GM21423 (cell line): ENCODE measurements at regions not wholly inside any gene's neighbourhood (a gene's known extent, or its start where the extent isn't known, plus 50 kb on each side); places are given as distances from the start of the nearest gene placed in this dataset.

Source experiments
- ATAC-seq: cut with Tn5 transposase; IDR thresholded peaks from one replicate; pipeline ENCODE4 v1.9.1; 2021; ENCODE audit warnings: mild to moderate bottlenecking, moderate library complexity; ENCODE audit not compliant: unreplicated experiment

DNA sequence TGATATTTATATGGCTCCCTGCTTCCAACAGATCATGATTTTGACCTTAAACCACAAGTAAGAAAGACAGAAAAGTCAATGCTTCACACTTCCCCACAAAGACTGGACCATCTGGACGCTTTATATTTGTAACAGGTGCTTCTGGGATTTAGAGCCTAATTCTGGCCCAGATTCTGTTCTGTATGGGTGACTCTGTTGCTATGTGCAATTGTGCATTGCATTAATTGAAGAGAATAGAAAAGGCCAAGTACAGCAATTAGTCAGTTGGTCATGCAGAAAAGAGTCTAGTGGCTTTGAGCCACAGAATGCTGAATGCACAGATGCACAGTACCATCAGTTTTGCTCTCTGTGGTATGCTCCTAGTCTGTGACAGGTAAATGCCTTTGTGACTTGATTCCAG lies 657.4 kb upstream of the ATXN8OS start:
- no peak for ATAC-seq

GRCh38 chr13:69425235-69425634 lies 682.4 kb upstream of the ATXN8OS start:
- no peak for ATAC-seq

DNA sequence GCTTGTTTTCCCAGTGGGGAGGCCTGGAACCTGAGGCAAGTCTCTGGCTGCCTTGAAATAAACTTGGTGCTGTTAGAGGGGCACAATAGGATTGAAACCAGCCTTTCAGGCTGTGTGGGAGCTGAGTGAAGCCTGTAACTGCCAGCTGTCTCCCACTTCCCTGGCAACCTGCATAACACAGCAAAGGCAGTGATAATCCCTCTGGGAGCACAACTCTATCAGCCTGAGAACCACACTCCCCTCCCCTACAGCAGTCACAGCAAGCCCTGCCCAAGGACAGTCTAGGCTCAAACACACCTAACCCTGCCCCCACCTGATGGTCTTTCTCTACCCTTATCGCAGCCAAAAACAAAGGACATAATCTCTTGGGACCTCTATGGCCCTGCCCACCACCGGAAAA lies 683.8 kb upstream of the ATXN8OS start:
- no peak for ATAC-seq

- ATAC-seq, result no peak
These were observed 689.3 kb upstream of the ATXN8OS start for GRCh38 chr13:69418319-69418718.

DNA sequence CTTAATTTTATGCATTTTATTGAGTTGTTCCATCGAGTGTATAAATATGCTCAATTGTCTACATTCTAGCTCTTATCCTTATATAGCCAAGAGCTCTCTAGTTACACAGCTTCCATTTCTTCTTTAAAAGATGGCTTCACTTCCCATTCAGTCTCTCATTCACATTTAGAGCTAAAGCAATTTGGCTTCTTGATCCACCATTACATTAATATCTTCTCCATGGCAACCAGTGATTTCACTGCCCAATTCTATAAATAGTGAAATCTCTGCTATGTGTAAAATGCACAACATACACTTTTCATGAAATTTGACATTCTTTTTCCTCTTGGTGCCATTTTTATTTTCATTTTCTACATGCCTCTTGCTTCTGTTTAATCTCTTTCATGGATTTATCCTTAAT lies 696.9 kb upstream of the ATXN8OS start:
- no peak for ATAC-seq

GRCh38 chr13:69391756-69392155 lies 715.9 kb upstream of the ATXN8OS start:
- ATAC-seq, result no peak

DNA sequence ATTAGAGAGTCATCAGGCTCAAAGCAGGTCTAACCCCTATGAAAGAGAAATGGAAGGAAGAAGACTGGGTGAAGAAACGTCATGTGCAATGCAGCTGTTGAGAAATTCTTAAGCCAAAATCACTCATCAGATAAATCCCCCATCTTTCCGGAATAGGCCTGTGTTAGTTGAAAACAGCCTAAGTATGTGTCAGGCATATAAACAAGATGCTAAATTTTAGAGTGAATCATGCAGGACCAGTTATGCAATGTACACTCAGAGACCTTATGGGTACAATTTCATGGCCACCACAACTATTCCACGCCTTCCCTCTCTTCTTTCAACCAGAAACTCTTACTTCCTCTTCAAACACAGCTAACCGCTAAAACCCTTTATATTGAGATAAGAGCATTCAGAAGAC lies 717.7 kb upstream of the ATXN8OS start:
- ATAC-seq, result no peak

DNA sequence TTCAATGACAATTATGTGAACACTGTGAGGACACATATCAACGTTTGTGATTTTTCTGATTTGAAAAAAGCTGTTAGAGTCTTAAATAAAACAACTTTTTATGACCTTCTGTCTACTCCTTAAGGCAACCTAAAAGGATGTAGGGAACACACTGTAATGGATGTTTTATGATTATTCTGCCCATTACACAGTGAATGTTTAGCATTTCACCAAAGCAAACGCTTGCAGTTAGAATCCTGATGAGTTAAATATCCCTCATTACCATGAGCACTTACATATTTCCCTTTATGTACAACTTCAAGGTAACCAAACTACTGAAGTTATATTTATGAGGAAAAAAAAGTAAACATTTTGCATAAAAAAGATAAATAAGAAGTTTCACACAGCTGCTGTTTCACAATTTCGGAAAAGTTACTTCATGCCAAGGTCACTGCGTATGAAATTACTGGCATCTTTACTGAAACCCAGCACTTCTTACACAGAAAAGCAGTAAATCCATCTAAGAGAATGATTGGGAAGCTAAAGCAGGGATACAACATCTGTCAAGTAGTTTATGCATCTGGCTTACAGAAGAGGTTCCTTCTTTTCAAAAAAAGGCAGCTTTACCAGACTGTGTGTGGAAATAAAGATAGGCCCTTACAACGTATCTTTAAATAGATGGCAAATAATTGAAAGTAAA lies 733.7 kb upstream of the ATXN8OS start:
- ATAC-seq, result no peak

DNA sequence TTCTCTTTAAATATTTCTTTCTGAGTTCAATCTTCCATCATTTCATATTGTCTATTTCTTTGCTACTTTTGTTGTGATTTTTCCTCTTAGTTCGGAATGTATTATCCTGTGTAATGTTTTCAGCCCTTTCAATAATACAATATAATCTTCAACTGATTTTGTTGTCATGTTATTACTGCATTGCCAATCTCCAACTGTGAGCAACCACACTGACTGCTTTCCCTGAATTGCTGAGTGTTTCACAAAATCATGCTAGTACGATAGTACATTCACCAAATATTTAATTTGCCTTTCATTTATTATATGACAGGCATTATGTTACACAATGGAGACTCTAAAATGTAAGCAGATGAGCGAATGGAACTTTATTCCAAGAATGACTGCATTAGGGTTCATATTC lies 744.3 kb upstream of the ATXN8OS start:
- no peak for ATAC-seq

DNA sequence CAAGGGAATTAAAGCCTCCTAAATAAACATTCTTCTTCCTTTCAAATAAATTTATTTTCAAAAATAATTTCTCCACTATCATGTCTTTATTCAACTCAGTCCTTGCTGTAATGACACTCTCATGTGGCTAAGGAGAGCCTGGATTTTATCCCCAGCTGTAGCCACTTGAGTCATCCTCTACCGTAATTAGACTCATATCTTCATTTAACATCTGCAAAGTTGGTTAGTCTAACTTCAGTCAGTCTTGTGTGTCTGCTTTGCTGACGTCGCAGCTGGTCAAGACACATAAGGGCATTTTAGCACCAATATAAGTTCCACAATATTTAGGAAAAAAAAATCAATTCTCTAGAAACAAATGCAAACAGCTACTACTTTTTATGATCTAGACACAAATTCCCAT lies 776.4 kb upstream of the ATXN8OS start:
- ATAC-seq, result no peak

GRCh38 chr13:69324090-69324886 lies 783.3 kb upstream of the ATXN8OS start:
- ATAC-seq, result no peak

DNA sequence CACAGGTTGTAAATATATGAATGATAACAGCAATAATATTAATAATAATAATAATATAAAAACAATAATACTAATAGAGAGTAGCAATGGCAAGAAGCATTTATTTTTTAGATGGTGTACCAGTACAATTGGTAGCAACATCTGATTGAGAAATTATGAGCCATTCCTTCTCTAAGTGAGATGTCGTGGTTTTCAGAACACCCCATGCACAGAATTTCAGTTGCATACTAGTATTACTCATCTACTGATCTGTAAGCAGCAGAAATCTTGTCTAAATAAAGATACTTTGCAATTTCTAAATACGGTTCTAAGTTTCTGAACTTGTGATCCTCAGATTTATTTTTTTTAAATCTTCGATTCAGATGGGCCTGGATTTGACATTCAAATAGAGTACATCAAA lies 788.0 kb upstream of the ATXN8OS start:
- ATAC-seq, result no peak

DNA sequence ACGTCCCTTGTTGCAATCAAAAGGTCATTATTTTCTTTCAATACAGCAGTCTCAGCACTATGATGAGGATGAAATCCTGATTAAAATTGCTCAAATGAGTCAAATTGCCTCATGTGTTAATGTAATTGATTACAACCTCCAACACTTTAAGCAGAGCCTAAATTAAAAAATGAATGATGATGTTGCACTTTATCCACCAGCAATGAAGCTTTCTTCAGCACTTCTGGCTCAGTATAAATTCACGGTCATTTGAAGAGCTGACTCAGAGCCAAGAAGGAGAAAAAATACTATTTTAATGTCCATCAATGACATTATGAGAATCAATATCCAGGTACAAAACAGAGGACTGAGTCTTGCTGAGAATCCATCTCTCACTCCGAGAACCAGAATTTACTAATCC lies 792.6 kb upstream of the ATXN8OS start:
- ATAC-seq, result no peak

GRCh38 chr13:69306766-69307165 lies 800.9 kb upstream of the ATXN8OS start:
- no peak for ATAC-seq

DNA sequence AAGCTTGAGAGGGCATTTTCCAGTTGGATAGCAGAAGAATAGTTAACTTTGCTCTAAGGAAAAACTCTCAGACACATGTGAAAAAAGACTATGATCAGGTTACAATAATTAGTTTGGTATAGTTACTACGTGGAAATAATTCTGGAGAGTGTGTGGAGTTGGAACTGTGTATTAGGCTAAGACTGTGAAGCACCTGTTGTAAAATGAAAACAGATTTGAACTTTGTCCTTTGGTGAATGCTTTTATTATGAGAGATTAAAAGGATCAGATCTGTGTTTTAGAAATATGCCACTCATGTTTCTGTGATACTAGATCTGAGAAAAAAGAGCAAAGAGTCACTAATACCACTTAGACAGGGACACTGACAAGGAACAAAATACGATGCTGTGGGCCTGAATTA lies 807.5 kb upstream of the ATXN8OS start:
- no peak for ATAC-seq

GRCh38 chr13:69296130-69296529 lies 811.5 kb upstream of the ATXN8OS start:
- no peak for ATAC-seq

- ATAC-seq, result no peak
These were observed 814.7 kb upstream of the ATXN8OS start for GRCh38 chr13:69292789-69293425.

GRCh38 chr13:69291292-69291906 lies 816.2 kb upstream of the ATXN8OS start:
- ATAC-seq, result no peak

DNA sequence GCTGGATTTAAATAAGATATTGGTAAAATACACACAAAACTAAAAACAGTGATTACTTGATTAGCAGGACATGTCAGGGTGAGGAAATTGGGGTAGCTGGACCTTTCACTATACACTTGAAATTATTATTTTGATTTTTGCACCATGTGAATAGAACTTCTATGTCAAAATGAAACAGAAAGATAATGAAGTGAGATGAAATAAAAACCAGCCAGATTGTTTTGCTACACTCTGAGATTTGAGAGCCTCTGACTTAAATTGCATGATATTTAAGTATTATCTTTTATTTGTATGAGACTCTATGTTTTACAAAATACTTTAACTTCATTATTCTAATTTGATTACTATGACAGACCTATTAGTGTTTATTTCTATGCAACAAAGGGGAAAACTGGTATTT lies 819.6 kb upstream of the ATXN8OS start:
- no peak for ATAC-seq

DNA sequence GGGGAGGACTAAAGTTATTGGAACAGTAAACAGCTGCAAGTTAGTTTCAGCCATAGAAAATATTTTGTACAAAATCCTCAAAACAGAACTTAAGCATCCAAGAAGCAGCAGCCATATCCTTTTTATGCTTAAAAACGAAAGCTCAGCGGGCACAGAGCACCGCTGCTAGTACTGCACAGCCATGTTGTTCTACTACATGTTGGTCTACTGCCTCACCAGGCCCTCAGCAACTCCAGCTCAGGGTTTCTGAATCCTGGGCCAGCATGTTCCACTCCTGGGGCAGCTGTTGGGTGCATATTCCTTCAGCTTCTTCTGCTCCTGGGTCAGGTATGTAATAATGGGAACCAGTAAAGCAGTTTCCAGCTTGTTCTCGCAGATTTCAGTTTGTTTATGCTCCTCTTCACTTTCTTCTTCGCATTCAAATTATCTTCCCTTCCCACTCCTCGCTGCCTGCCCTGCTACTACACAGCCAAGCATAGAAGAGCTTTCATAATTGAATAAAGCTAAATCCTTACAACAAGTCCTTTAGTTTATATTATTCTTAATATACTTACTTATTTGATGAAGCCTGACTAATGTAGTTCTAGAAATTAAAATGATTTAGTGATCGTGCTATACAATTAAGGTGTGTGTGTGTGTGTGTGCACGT lies 820.5 kb upstream of the ATXN8OS start:
- ATAC-seq, result no peak

DNA sequence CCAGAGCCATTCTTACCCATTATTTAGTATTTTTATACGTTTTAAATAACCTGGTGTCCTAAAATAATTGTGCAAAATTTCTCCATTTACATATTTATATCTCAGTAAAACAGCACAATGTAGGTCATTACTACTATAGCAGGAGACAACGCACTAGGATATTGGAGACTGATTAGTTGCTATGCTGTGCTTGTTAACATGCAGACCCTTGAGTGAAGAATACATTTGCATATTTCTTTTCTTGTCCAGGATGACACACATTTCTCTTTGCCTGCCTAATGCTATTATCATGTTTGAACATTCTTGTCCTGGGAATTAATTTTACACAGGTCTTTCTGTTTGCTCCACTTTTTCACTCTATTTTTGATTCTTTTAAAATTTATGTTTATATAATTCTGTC lies 823.8 kb upstream of the ATXN8OS start:
- no peak for ATAC-seq
